HG02981 (cell line): ENCODE measurements at regions not wholly inside any gene's neighbourhood (a gene's known extent, or its start where the extent isn't known, plus 50 kb on each side); places are given as distances from the start of the nearest gene placed in this dataset.
"Not testable (repeated sequence)": the region's sequence is repeated elsewhere in the genome, so short reads cannot be mapped to it uniquely, and the experiment has no call there.

Source experiments
- ATAC-seq: cut with Tn5 transposase; IDR thresholded peaks from one replicate; pipeline ENCODE4 v1.9.1; 2021; ENCODE audit warnings: mild to moderate bottlenecking, moderate library complexity; ENCODE audit not compliant: unreplicated experiment

GRCh38 chr5:162603443-162604070 lies 536.0 kb downstream of the GABRG2 start:
- ATAC-seq: no peak

- no peak for ATAC-seq
Measured at GRCh38 chr5:162607879-162608278, 540.3 kb downstream of the GABRG2 start.

GRCh38 chr5:162621726-162622263 lies 554.2 kb downstream of the GABRG2 start:
- not testable (repeated sequence) for ATAC-seq

- ATAC-seq: no peak
Measured at GRCh38 chr5:162624110-162624509, 556.5 kb downstream of the GABRG2 start.

- ATAC-seq: no peak
Measured at GRCh38 chr5:162637481-162637880, 569.9 kb downstream of the GABRG2 start.

GRCh38 chr5:162638849-162639248 lies 571.3 kb downstream of the GABRG2 start:
- ATAC-seq: no peak

GRCh38 chr5:162641142-162641813 lies 573.7 kb downstream of the GABRG2 start:
- ATAC-seq: no peak

GRCh38 chr5:162654661-162655405 lies 587.3 kb downstream of the GABRG2 start:
- no peak for ATAC-seq

- ATAC-seq: no peak
Measured at GRCh38 chr5:162657076-162657475, 589.5 kb downstream of the GABRG2 start.

GRCh38 chr5:162664846-162665245 lies 597.3 kb downstream of the GABRG2 start:
- ATAC-seq: no peak

- no peak for ATAC-seq
Measured at GRCh38 chr5:162668926-162669325, 601.4 kb downstream of the GABRG2 start.

- no peak for ATAC-seq
Measured at GRCh38 chr5:162672061-162672460, 604.5 kb downstream of the GABRG2 start.

- no peak for ATAC-seq
Measured at GRCh38 chr5:162683284-162683683, 615.7 kb downstream of the GABRG2 start.

GRCh38 chr5:162684145-162684544 lies 616.6 kb downstream of the GABRG2 start:
- ATAC-seq: no peak

GRCh38 chr5:162685302-162685701 lies 617.7 kb downstream of the GABRG2 start:
- no peak for ATAC-seq

GRCh38 chr5:162696272-162696671 lies 628.7 kb downstream of the GABRG2 start:
- ATAC-seq: not testable (repeated sequence)

- no peak for ATAC-seq
Measured at GRCh38 chr5:162699361-162699760, 631.8 kb downstream of the GABRG2 start.

GRCh38 chr5:162703914-162704313 lies 636.3 kb downstream of the GABRG2 start:
- ATAC-seq: no peak

GRCh38 chr5:162711244-162711643 lies 643.7 kb downstream of the GABRG2 start:
- no peak for ATAC-seq

GRCh38 chr5:162719720-162720119 lies 652.1 kb downstream of the GABRG2 start:
- no peak for ATAC-seq

GRCh38 chr5:162721125-162721524 lies 653.6 kb downstream of the GABRG2 start:
- ATAC-seq: no peak

GRCh38 chr5:162752612-162753011 lies 684.8 kb upstream of the CCNG1 start:
- ATAC-seq: no peak
